GM18498 (cell line): ENCODE measurements at regions not wholly inside any gene's neighbourhood (a gene's known extent, or its start where the extent isn't known, plus 50 kb on each side); places are given as distances from the start of the nearest gene placed in this dataset.

ENCODE experiments used
- ATAC-seq: cut with Tn5 transposase; IDR thresholded peaks from one replicate; pipeline ENCODE4 v1.9.1; 2021; ENCODE audit warnings: mild to moderate bottlenecking, moderate library complexity; ENCODE audit not compliant: unreplicated experiment

DNA sequence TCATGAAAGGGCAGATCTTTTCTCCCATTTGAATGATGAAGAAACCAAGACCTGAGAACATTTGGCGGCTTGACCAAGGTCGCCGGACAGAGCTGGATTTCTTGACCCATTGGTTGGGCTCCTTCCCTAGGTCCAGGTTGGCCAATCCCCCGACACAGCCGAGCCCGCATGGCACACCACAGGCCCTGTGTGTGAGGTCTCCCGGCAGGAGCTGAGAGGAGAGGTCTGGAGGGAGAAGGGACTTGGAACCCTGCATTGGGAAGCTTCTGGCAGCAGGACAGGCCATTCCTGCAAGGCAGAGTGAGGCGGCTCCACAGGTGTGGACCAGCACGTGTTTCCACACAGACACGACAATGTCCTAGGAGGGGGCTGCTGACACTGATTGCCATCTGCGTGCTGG, 98.6 kb upstream of the THY1 start:
- no peak for ATAC-seq

DNA sequence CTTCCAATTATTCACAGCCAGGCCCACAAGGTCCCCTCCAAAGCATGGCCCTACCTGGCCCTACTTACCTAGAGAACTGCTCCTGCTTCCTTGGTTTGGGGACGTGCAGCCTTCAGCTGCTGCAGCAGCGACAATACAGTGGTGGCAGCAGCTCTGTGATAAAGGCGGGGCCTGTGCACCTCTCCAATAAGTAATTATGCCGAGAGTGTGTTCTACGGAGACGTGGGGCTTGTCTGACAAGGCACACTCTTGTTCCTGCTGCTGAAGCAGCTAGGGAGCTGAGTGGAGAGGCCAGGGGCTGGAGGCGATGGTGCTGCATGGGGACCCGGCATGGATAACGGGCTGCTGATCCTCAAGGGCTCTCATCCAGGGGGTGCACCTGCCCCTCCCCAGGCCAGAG, 98.0 kb upstream of the THY1 start:
- no peak for ATAC-seq

DNA sequence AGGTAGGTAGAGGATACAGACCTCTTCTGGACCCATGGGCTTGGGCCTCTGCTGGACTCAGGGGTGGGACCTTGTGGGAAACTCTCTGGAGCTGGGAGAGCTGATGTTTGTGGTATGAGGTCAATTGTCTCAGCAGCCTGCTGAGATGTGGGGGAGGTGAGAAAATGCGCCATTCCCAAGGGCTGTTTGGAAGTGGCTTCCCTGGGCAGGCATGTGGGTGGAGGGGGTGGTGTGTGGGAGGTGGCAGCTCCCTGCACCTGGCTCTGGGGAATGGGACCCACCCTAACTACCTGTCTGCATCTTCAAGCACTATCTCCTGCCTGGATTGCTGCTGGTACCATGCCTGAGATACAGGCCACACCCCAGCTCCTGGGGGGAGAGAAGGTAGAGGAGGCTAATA, 97.4 kb upstream of the THY1 start:
- no peak for ATAC-seq

DNA sequence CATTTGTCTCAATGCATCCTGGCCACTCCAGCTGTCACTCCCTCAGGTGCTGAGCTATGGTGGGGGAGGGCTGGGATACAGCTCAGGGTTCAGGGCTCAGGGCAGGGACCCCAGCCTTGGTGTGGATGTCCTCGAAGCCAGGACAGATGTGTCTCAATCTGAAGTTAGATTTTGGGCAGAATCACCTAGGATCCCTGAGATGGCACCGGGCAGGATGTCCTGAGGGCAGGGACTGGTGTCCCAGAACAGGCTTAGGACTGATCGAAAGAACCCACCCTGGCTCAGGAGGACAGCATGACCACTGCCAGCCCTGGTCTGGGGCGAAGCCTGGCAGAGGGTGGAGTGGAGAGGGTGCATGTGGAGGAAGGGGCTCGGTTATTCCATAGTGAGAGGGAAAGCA, 96.8 kb upstream of the THY1 start:
- ATAC-seq: no peak

DNA sequence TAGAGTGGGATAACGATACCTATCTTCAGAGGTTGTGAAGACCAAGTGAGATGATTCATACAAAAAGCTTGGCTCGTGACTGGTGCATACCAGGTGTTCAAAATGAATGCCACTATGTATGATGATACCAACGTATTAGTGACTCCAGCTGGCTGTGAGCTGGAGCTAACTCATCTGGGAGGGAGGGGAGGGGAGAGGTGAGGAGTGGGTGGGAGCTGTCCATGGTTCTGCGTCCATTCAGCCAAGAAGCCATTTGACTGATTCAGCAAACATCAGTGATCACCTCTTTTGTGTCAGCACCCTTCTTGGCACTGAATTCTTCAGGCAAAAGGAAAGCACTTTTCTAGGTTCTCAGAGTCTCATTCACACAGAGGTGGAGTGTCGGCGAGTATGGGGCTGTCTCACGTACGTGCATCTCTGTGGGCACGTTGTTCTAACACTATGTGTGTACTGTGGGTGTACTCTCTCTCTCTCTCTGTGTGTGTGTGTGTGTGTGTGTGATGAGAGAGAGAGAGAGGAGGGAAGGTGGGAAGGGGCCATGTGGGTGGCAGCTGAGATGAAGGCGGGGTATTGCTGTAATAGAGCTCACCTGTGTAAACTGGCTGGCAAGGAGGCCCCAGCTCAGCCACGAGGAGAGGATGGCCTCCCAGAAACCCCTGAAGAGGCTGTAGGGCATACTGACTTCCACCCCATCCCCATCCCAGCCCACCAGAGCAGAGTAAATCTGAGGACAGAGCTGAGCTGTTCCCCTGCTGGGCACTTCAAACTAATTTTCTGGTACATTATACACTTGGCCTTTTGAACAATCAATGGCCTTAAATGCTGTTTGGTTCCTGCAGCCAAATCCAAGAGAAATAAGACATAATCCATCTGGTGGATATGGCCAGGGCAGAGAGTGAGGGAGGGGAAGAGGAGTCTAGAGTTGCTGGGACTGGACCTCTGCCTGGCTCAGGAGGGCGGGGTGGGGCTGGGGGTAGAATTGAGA, 96.1 kb upstream of the THY1 start:
- ATAC-seq: no peak

DNA sequence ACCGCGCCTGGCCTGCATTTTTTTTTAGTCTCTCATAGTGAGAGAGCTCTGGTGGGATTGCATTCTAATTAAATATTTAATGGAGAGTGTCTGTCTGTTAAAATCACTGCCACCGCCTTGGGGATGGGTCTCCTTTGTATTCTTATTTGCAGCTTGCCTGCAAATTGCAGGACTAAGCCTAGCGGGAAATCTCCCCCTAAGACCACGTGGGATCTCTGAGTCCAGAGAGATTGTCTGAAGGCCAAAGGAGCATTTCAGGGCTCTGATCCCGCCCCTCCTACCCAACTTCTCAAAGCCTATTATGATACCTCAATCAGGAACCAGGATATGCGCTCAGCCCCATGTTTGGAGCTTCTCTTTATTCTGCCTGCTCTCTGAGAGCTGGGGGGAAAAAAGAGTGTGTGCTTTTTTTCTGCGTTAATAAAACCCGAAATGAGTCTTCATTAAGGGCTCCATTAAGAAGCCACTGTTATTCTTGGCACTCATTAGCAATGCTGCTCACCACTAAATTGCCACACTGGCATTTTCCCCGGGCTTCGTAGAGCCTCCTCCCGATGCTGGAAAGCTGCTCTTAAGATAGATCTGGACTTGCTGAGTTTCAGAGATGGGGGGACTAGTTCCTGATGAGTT, 92.9 kb upstream of the THY1 start:
- no peak for ATAC-seq

DNA sequence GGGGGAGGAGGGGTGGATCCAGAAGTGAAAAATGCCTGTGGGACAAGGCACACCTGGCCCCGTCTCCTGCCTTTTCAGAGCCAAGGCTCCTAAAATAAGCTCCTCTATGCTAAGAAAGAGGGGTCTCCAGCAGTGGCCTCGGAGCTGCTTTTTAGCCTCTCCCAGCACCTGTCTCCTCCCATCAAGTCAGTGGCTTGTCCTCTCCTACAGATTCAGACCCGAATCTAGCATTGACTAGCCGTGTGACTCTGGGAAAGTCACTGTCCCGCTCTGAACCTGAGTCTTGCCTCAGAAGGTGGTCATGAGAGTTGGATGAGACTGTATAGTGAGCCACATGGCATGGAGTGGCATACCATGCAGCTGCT, 90.8 kb upstream of the THY1 start:
- no peak for ATAC-seq

DNA sequence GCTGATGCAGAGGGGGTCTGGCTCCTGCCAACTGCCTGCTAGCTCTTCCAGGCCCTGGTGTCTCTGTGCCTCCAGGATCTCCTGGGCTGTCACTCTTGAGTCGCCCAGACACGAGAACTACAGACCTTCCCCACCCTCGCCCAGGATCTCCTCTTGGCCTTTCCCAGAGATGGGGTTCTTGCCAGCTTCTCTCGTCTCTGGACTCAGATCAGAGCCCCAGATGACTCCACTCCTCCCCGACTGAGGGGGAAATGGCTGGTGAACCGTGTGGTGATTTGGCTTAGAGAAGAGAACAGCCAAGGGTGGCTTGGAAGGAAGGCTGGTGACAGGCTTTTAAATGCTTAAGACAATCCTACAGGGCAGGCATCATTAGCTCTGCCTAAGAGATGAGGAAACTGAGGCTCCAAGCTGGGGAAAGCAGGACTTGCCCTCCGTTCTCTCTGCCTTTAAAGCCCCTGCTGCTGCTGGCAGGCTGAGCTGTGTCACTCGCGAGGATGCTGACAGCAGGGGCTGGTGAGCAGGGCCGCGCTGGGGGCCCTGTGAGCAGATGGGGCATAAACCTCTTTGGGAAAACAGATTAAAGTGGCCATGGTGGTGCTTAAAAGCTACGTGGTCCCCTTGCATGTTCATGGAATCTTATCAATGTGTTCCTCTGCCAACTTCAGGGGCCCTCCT, 90.3 kb upstream of the THY1 start:
- ATAC-seq: no peak

DNA sequence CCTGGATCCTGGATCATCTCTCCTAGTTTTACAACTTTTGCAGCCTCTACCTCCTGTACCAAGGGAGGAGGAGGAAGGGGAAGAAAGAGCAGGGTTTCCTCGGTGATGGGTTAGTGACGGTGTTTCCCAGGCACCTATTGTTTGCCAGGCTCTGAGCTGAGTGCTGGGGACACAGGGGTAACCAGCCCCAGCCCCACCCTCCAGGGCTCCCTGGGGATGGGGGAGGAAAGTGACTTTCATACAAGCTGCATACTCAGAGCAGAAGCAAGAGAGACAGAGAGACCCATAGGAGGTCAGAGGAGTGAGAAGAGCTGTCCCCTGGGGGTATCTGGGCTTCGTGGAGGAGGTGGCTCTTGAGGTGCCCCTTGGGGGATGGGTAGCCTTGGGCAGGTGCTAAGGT, 89.4 kb upstream of the THY1 start:
- ATAC-seq: no peak

DNA sequence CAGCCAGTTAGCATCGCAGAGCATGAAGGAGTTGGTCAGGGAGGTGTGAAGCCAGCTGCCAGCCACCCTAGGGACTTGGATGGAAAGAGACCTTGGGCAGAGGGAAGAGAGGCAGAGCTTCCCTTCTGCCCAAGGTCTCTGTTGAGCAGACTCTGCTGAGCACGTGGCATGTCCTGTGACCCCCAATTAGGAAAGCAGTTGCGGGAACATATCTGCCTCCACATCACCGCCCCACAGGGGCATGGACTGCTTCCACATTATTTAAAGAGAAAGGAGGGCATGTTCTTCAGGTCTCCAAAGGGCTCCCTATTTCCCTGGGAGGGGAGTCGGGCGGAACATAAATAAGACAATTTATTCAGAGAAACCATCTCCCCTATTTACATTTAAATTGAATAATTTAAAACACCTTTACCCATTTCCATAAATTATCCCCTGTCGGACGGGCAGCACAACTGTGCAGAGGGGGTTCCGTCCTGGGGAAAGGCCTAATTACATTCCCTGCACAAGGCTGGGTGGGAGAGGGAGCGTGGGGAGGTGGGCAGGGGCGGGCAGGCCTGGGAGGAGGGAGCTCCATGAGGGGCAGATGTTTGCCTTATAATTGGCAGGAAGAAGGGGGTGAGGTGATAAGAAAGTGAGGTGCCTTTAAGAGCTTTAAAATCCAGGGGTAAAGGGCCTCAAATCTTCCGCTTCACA, 88.8 kb upstream of the THY1 start:
- no peak for ATAC-seq

DNA sequence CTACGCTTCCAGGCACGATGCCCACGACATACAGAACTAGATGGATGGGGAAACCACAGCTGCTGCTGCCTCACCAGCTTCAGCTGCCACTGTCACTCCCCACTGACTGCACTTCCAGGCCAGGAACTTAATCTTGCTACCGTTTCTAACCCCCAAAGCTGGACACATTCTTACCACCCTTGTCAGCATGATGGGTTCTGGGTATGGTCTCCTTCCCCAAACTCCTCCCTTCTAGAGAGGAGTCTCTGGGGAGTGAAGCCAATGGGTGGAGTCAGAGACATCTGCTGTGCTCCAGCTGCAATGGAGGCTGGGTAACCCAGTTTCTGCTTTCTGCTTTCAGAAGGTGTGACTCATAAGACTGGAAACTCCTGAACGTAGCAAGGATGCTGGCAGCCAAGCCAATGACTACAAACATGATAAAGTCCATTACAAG, 87.0 kb upstream of the THY1 start:
- peak; percentile 86 for ATAC-seq

DNA sequence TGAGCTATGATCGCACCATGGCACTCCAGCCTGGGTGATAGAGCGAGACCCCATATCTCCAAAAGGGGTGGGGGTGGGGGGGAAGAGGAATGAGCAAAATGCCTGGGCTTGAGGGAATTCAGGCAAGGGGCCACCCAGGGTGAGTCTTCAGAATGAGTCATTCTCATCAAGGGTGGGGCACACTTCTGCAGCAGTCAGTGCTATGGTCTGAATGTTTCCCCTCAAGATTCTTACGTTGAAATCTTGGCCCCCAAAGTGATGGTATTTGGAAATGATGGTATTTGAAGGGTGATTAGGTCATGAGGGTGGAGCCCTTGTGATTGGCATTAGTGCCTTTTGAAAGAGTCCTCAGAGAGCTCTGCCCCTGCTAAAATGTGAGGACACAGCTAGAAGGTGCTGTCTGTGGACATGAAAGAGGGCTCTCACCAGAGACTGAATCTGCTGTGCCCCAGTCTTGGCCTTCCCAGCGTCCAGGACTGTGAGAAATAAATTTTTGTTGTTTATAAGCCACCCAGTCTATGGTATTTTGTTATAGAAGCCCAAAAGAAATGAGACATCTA, 86.4 kb upstream of the THY1 start:
- no peak for ATAC-seq

DNA sequence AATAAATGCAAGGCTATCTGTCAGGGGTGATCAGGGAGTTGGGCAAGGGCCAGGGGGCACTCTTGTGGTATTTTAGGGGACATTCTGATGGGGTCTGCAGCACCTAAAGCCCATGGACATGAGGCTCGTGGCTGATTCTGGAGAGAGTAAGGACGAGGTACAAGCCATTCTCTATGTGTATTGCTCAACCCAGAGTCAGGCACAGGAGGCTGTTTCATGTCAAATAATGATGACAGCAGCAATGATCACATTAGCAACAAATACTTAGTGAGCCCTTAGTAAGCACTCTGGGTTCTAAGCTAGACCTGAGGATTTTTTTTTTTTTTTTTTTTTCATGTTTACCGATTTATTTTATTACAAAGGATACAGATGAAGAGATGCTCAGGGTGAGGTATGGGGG, 83.5 kb upstream of the THY1 start:
- ATAC-seq: no peak

DNA sequence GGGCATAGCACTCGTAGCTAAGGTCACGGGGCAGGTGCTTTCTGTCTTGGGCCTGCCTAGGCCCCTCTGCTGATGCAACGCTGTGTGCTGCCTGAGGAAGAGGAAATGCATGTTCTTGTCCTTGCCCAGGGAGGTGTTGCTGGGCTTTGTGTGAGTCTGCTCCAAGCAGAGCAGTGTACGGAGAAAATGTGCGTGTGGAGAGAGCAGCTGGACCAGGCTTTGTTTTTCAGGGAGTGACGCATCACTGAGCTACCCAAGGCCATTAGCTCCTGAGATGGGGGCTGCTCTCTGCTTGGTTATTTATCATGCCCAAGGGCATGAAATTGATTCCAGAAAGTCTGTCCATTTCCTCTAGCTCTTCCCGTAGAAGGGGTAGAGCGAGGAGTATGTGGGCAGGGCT, 82.9 kb upstream of the THY1 start:
- no peak for ATAC-seq

DNA sequence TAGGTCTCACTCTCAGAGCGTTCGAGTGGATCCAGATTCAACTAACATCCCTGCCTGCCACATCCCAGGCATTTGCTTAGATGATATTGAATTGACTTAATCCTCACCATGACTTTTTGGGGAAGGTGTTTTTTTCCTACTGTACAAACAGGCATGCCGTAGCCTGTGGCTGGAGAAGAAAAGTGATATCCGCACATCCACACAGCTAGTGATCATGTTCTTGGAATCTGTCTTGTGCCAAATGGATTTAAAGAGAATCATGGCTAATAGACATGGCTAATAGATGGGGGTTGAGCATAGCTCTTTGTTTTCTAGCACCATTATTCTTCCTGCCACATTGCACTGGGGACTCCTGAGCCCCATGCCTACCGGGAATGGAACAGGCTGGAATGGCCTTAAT, 82.1 kb upstream of the THY1 start:
- no peak for ATAC-seq

DNA sequence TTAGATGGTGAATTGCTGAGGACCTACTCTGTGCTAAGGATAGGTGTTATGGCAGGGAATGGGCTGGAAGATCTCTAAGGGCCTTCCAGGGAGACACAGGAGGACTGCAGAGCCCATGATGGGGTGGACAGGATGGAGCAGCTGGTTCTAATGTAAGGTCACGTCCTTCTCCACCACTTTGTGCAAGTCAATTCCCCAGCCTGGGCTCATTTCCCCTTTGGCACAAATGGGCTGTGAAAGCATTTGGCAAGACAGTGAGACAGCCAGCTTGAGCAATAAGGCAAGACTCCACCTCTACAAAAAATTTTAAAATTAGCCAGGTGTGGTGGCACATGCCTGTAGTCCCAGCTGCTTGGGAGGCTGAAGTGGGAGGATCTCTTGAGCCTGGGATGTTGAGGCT, 81.4 kb upstream of the THY1 start:
- ATAC-seq: no peak

DNA sequence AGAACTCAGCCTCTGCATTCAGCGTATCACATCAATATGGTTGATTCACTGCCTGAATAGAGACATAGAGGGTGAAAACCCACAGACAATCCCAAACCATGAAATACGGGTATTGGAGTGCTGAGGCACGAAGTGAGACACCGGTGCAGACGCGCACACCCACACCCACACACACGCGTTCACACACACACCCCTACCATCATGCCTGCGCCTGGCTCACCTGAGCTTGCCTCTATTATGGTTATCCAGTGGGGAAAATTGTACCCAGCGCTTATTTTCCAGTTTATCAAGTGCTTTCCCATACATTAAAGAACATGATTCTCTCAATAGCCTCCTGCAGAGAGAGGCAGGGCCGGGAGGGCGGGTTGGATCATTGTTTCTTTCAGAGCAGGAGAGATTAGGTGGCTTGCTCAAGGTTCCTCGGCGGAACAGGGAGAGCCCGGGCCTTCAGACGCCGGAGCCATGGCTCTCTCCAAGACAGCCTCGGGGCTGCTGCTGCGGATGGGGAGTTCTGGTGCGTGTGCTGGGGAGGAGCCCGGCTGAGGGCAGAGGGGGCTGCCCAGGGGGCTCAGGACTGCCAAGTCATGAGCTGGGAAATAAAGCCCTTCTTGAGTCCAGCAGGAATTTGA, 78.9 kb upstream of the THY1 start:
- no peak for ATAC-seq

DNA sequence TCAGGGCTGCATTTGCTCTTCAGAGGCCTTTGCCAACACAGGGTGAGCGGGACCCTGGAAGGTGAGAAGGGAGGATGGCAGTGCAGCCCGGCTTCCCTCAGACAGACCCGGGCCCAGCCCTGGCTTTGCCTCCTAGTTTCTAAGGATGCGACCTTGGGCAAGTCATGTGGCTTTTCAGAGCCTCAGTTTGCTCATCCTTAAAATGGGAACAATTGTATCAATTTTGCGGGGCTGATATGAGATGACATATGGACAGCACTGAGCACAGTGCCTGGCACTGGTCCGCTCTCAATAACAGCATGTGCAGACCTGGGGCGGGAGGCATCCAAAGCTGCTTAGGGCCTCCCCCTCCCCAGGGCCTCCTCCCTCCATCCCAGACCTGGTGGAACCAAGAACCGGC, 74.7 kb upstream of the THY1 start:
- ATAC-seq: no peak

DNA sequence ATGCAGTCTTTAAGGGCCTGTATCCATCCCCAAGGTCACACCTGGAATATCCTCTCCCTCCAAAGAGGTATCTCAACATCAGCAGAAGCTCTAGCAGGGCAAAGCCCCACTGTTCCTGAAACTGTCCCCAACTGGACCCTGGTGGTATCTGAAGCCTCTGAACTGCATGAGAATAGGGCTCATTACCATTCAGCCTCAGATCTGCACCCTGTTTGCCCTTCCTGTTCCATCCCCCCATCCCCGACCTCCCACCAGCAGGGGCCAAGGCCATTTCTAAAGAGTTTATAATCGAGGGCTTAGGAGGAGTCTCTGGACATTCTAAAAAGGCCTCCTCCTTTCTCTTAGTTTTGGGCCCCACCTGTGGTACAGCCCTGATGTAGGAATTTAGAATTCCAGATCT, 74.0 kb upstream of the THY1 start:
- ATAC-seq: no peak

DNA sequence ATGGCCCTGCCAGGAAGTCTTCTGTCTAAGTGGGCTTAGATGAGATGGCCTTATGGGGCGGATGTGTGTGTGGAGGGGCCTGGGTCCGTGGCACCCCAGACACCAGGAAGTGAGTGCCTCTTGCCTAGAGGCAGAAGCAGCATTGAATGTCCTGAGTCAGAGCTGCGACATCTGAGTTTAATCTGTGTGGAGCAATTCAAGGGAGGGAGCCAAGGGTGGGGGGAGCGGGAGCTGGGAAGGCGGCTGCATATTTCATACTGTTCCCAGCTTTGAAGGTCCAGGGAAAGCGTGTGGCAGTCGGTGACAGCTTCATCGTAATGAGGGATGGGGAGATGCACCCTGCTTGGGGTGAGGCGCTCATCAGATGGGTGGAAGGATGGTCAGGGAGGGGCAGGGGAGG, 73.5 kb upstream of the THY1 start:
- ATAC-seq: no peak

DNA sequence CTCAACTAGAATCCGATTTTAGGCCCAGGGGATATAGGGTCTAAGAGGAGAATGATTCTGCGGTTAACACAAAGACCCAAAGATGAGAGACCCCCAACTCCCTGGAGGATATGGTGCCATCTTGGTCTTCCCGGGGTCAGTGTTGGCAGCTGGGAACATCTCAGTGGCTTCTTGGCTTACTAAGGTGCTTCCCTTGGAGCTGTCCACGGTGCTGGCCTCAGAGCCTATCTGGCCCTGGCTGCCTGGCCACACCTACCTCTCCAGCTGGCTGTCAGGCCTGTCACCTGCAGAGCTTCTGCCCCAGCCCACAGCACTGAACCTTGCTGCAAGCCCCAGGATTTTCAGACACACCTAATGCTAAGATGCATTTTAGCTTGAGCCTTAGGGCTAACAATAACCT, 70.7 kb upstream of the THY1 start:
- ATAC-seq: no peak
